ENCODE measurements at regions not wholly inside any gene's neighbourhood (a gene's known extent, or its start where the extent isn't known, plus 50 kb on each side); places are given as distances from the start of the nearest gene placed in this dataset.

- H3K27me3 Mint-ChIP-seq, result peaks cover 9% of the 10 kb centered on the region
- H3K4me1 Mint-ChIP-seq (ENCODE audit: low read depth), result no peaks in the 10 kb centered on the region
- H3K27ac Mint-ChIP-seq, result no peak overlapping the region
- intact Hi-C loops (cut with micrococcal nuclease), result no loop called here
- ATAC-seq (no peak), DNase-seq (no peak)
- ChIA-PET POLR2A (no interaction called here), CTCF (no interaction called here)
- no peaks in the 10 kb centered on the region for H3K36me3 Mint-ChIP-seq (ENCODE audit: low read depth)
- H3K4me3 Mint-ChIP-seq, result no peak overlapping the region
- TF ChIP-seq, protein P1, sequence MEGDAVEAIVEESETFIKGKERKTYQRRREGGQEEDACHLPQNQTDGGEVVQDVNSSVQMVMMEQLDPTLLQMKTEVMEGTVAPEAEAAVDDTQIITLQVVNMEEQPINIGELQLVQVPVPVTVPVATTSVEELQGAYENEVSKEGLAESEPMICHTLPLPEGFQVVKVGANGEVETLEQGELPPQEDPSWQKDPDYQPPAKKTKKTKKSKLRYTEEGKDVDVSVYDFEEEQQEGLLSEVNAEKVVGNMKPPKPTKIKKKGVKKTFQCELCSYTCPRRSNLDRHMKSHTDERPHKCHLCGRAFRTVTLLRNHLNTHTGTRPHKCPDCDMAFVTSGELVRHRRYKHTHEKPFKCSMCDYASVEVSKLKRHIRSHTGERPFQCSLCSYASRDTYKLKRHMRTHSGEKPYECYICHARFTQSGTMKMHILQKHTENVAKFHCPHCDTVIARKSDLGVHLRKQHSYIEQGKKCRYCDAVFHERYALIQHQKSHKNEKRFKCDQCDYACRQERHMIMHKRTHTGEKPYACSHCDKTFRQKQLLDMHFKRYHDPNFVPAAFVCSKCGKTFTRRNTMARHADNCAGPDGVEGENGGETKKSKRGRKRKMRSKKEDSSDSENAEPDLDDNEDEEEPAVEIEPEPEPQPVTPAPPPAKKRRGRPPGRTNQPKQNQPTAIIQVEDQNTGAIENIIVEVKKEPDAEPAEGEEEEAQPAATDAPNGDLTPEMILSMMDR (IDR thresholded peaks at IDR 0.05), result no peak
- peaks cover 15% of the 10 kb centered on the region for H3K9me3 Mint-ChIP-seq
These were observed 165.1 kb downstream of the TGFB2 start for GRCh38 chr1:218510153-218510772.

DNA sequence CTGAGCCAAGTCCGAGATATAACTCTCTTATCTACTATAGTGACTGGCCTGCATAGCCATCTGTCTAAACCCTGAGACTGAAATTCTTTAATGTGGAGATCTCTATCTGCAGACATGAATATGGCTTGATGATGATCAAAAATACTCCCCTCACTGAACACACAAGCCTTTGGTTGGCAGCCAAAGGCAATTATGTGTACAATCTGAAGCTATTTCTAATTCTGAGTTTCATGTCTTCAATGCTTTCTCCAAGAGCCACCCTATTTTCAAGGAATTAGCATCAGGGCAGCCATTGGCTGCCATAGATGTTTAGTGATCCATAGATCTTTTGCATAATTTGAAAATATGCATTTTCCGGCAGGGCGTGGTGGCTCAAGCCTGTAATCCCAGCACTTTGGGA is 168.2 kb downstream of the TGFB2 start:
- ChIA-PET POLR2A (no interaction called here), CTCF (no interaction called here)
- intact Hi-C loops (cut with micrococcal nuclease), result no loop called here
- Mint-ChIP-seq H3K4me1 (ENCODE audit: low read depth) (no peaks in the 10 kb centered on the region), H3K4me3 (no peak overlapping the region), H3K27me3 (peaks cover 11% of the 10 kb centered on the region), H3K36me3 (ENCODE audit: low read depth) (no peaks in the 10 kb centered on the region), H3K9me3 (peaks cover 3% of the 10 kb centered on the region), H3K27ac (no peak overlapping the region)
- TF ChIP-seq, protein P1 (IDR thresholded peaks at IDR 0.05), result no peak
- DNase-seq (no peak), ATAC-seq (no peak)

DNA sequence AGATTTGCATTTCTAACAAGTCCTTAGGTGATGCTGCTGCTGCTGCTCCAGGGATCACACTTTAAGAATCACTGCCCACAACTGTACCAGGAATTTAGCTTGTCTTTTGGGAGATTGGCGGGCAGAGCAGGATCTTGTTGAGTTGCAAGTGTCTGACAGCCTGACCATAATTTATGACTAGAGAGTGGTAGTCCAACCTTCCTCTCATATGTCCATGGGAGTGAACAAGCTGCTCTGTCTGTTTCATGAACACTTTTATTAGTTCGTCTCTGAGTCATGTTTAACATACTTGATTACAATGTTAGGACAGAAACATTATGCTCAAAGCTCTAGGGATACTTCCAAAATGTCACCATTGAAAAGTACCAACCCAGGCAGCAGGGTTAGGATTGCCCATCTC is 169.6 kb downstream of the TGFB2 start:
- ATAC-seq (no peak), DNase-seq (no peak)
- intact Hi-C loops (cut with micrococcal nuclease), result no loop called here
- Mint-ChIP-seq H3K9me3 (no peaks in the 10 kb centered on the region), H3K36me3 (ENCODE audit: low read depth) (no peaks in the 10 kb centered on the region), H3K27me3 (peaks cover 11% of the 10 kb centered on the region), H3K27ac (no peak overlapping the region), H3K4me1 (ENCODE audit: low read depth) (no peaks in the 10 kb centered on the region), H3K4me3 (no peak overlapping the region)
- POLR2A ChIA-PET, result no interaction called here
- CTCF ChIA-PET, result no interaction called here
- TF ChIP-seq, protein P1 (IDR thresholded peaks at IDR 0.05), result no peak

GRCh38 chr1:218516526-218516925 is 171.4 kb downstream of the TGFB2 start:
- ChIA-PET CTCF (interaction anchor here (0.8 kb wide), 1 partner anchor 24 kb away, joined by 3 read pairs; no protein-coding TSS in a partner anchor), POLR2A (no interaction called here)
- no peak overlapping the region for H3K27ac Mint-ChIP-seq
- no peak for ATAC-seq
- no peaks in the 10 kb centered on the region for H3K4me1 Mint-ChIP-seq (ENCODE audit: low read depth)
- DNase-seq, result no peak
- no peaks in the 10 kb centered on the region for H3K9me3 Mint-ChIP-seq
- no peaks in the 10 kb centered on the region for H3K36me3 Mint-ChIP-seq (ENCODE audit: low read depth)
- H3K4me3 Mint-ChIP-seq, result no peak overlapping the region
- peaks cover 13% of the 10 kb centered on the region for H3K27me3 Mint-ChIP-seq
- TF ChIP-seq, protein P1 (IDR thresholded peaks at IDR 0.05), result no peak
- intact Hi-C loops (cut with micrococcal nuclease), result no loop called here

- no peak overlapping the region for H3K27ac Mint-ChIP-seq
These were observed 172.3 kb downstream of the TGFB2 start for GRCh38 chr1:218517459-218517858.

More at GRCh38 chr1:218517459-218517858, 172.3 kb downstream of the TGFB2 start:
- TF ChIP-seq, protein P1 (IDR thresholded peaks at IDR 0.05), result no peak
- no peak for DNase-seq
- Mint-ChIP-seq H3K9me3 (no peaks in the 10 kb centered on the region), H3K4me3 (no peak overlapping the region), H3K36me3 (ENCODE audit: low read depth) (no peaks in the 10 kb centered on the region), H3K4me1 (ENCODE audit: low read depth) (no peaks in the 10 kb centered on the region), H3K27me3 (peaks cover 12% of the 10 kb centered on the region)
- no peak for ATAC-seq
- ChIA-PET POLR2A (no interaction called here), CTCF (interaction anchor here (0.8 kb wide), 1 partner anchor 25 kb away, joined by 3 read pairs; no protein-coding TSS in a partner anchor)
- intact Hi-C loops (cut with micrococcal nuclease), result no loop called here

Data from activated CD8-positive, alpha-beta T cell treated with anti-CD3 and anti-CD28 coated beads for 36 hours (primary cell).